ENCODE measurements at regions not wholly inside any gene's neighbourhood (a gene's known extent, or its start where the extent isn't known, plus 50 kb on each side); places are given as distances from the start of the nearest gene placed in this dataset.

DNA sequence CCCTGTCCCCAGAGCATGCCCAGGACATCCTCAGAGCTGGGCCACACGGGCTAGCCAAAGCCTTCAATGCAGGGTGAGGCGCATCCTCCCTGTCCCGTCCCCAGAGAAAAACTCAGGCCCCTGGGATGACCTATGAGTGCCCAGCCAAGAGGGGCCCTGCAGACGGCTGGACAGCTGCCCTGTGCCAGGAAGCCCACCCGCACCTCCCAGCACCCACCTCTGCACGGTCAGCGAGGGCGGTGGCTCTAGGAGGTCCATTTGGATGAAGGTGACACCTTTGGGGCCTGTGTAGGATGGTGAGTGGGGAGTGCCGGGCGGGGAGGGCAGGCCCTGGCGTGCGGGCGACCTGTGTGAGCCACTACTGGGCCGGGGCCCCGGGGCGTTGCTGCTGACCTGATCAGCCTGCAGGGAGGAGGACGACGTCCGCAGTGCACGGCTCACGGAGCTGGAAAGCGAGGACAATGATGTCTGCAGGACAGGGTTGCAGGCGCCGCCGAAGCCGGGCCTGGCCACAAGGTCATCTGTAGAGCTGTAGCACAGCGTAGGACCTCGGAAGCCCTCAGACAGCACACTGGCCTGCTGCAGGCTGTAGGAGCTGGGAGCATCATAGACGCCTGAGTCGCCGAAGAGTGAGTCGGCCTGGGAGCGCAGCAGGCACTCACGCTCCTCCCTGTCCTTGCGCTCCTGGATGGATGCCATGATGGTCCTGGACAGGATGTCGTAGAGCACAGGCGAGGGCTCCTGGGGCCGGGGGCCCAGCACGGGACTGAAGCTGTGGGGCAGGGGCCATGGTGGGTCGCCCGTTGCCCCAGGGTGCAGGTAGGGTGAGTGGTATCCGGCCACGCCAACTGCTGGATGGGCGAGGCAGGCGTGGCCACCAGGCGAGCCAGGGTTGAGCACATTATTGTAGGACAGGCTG lies 180.5 kb downstream of the IGLL1 start:
- no peaks in the 10 kb centered on the region for H3K79me2 ChIP-seq (ENCODE audit: control insufficient read depth, insufficient read depth, low read length)
- H3K4me2 ChIP-seq (ENCODE audit: insufficient read depth, low read length) = no peak overlapping the region
- peaks cover 9 to 44% of the 10 kb centered on the region in 2 experiments for H3K4me1 ChIP-seq (replicated peaks in 1 of 2; ENCODE audit: control insufficient read depth in 2 of 2, insufficient read depth in 2 of 2, low read length in 2 of 2)
- CTCF ChIA-PET (ENCODE audit: low intra/inter-chr PET ratio) = no interaction called here
- H2AFZ ChIP-seq (ENCODE audit: low read depth, low read length) = no peak overlapping the region
- no peak for DNase-seq (ENCODE audit: extremely low read depth in 1 of 4, low spot score in 3 of 4)
- no peak for ATAC-seq
- no peak for FAIRE-seq
- no peaks in the 10 kb centered on the region for H3K9me3 ChIP-seq (replicated peaks; ENCODE audit: control insufficient read depth, insufficient read depth, low read depth, low read length)
- TF ChIP-seq ATF3 (IDR thresholded peaks at IDR 0.05) = no peak
- no peak for TF ChIP-seq ATF3 (CRISPR knock-in tag; conservative IDR thresholded peaks at IDR 0.05)
- no peak for TF ChIP-seq ZNF436 (CRISPR knock-in tag; IDR thresholded peaks at IDR 0.05)
- TF ChIP-seq ARHGAP35 (IDR thresholded peaks at IDR 0.05; ENCODE audit: partially characterized antibody) = no peak
- TF ChIP-seq ZKSCAN8 (CRISPR knock-in tag; IDR thresholded peaks at IDR 0.05) = no peak
- no peak for TF ChIP-seq DPF2 (IDR thresholded peaks at IDR 0.05)
- TF ChIP-seq ZNF644 (tag; IDR thresholded peaks at IDR 0.05; ENCODE audit: low read depth) = no peak
- H3K27ac ChIP-seq (ENCODE audit: extremely low read depth, low read depth, low read length) = no peak overlapping the region
- H3K4me3 ChIP-seq = no peak overlapping the region
- H3K9me1 ChIP-seq (ENCODE audit: control insufficient read depth, insufficient read depth, low read length) = no peaks in the 10 kb centered on the region
- no peaks in the 10 kb centered on the region for H3K36me3 ChIP-seq (ENCODE audit: control insufficient read depth, insufficient read depth, low read length)
- H3K9ac ChIP-seq (ENCODE audit: insufficient read depth in 1 of 2, low read depth in 2 of 2, low read length in 2 of 2) = no peak overlapping the region
- BruUV-seq (replicated peaks) = no TSS peak
- intact Hi-C loops (cut with micrococcal nuclease) (no loop called here), in situ Hi-C loops (cut with MboI) (loop anchor here (5.0 to 25.0 kb wide), 2 partner anchors 77 to 437 kb away; no protein-coding TSS in a partner anchor)
- POLR2A ChIA-PET = no interaction called here
- no peaks in the 10 kb centered on the region for H3K27me3 ChIP-seq (ENCODE audit: control insufficient read depth in 2 of 2, insufficient read depth in 2 of 2, low read length in 2 of 2)
- H4K20me1 ChIP-seq (replicated peaks; ENCODE audit: control insufficient read depth, insufficient read depth, low read length) = no peaks in the 10 kb centered on the region
- WGBS (ENCODE audit: insufficient coverage, low coverage, missing lambda C conversion rate) = 52% methylated on average over 14 of the region's 46 CpGs

Measured in K562 (cell line).